Liver (tissue), 8 donors: ENCODE measurements at regions not wholly inside any gene's neighbourhood (a gene's known extent, or its start where the extent isn't known, plus 50 kb on each side); places are given as distances from the start of the nearest gene placed in this dataset.

Experiments used
- DNase-seq: peaks from one replicate; pipeline ENCODE4 v3.0.0-alpha.2; 2017; ENCODE audit warnings: low spot score
- H3K27ac ChIP-seq, 2 donors: one replicate each; pipeline ENCODE4 v1.7.0; 2013; ENCODE audit warnings: inconsistent platforms in 2 of 2, low read length in 2 of 2, control low read depth in 1 of 2, low read depth in 1 of 2, mild to moderate bottlenecking in 1 of 2
- H3K27me3 ChIP-seq, 4 donors: one replicate each; pipeline versions ENCODE4 v1.6.1 to v1.7.0; 2013; ENCODE audit warnings: low read length in 3 of 4, inconsistent platforms in 1 of 4, mild to moderate bottlenecking in 1 of 4, moderate library complexity in 1 of 4; ENCODE audit not compliant: control insufficient read depth in 4 of 4, insufficient read depth in 4 of 4
- H3K36me3 ChIP-seq, 4 donors: one replicate each; pipeline versions ENCODE4 v1.6.1 to v1.7.0; 2013; ENCODE audit warnings: low read length in 3 of 4, mild to moderate bottlenecking in 3 of 4, low read depth in 1 of 4, moderate library complexity in 1 of 4; ENCODE audit not compliant: control insufficient read depth in 4 of 4, insufficient read depth in 3 of 4
- H3K4me1 ChIP-seq, 4 donors: one replicate each; pipeline versions ENCODE4 v1.6.1 to v1.7.0; 2013; ENCODE audit warnings: low read length in 3 of 4, mild to moderate bottlenecking in 3 of 4, moderate library complexity in 1 of 4; ENCODE audit not compliant: control insufficient read depth in 4 of 4, insufficient read depth in 4 of 4
- H3K4me3 ChIP-seq, 3 donors: one replicate each; pipeline versions ENCODE4 v1.6.1 to v1.7.0; 2013; ENCODE audit warnings: low read length in 3 of 3, control low read depth in 1 of 3, low read depth in 1 of 3, mild to moderate bottlenecking in 1 of 3
- H3K9ac ChIP-seq, 2 donors: one replicate each; pipeline ENCODE4 v1.7.0; 2013; ENCODE audit warnings: low read length in 2 of 2, mild to moderate bottlenecking in 2 of 2, moderate library complexity in 2 of 2, control low read depth in 1 of 2, low read depth in 1 of 2
- H3K9me3 ChIP-seq, 4 donors: one replicate each; pipeline versions ENCODE4 v1.6.1 to v1.7.0; 2013; ENCODE audit warnings: low read length in 3 of 4; ENCODE audit not compliant: control insufficient read depth in 4 of 4
- EGR1 ChIP-seq, 2 donors: IDR thresholded peaks; 2 replicates each; pipeline ENCODE4 v1.6.1; 2016 to 2018; ENCODE audit warnings: antibody characterized with exemption in 2 of 2, low read depth in 2 of 2
- FOXA1 ChIP-seq: IDR thresholded peaks from 2 replicates; pipeline ENCODE4 v1.6.1; 2016; ENCODE audit warnings: antibody characterized with exemption
- FOXA2 ChIP-seq: IDR thresholded peaks from 2 replicates; pipeline ENCODE4 v1.6.1; 2016; ENCODE audit warnings: antibody characterized with exemption
- GABPA ChIP-seq, 2 donors: IDR thresholded peaks in 1 of 2; conservative IDR thresholded peaks in 1 of 2; 2 replicates each; pipeline ENCODE4 v1.6.1; 2016; ENCODE audit warnings: antibody characterized with exemption in 2 of 2, mild to moderate bottlenecking in 1 of 2, moderate library complexity in 1 of 2
- HNF4A ChIP-seq, 2 donors: conservative IDR thresholded peaks; 2 replicates each; pipeline ENCODE4 v1.6.1; 2016; ENCODE audit warnings: antibody characterized with exemption in 2 of 2, mild to moderate bottlenecking in 2 of 2
- HNF4G ChIP-seq: IDR thresholded peaks from 2 replicates; pipeline ENCODE4 v1.6.1; 2016; ENCODE audit warnings: antibody characterized with exemption
- JUND ChIP-seq, 2 donors: IDR thresholded peaks; 2 replicates each; pipeline ENCODE4 v1.6.1; 2016; ENCODE audit warnings: antibody characterized with exemption in 2 of 2
- NR2F2 ChIP-seq: IDR thresholded peaks from 2 replicates; pipeline ENCODE4 v1.6.1; 2016; ENCODE audit warnings: antibody characterized with exemption
- RAD21 ChIP-seq, 2 donors: IDR thresholded peaks; 2 replicates each; pipeline ENCODE4 v1.6.1; 2016; ENCODE audit warnings: antibody characterized with exemption in 2 of 2, mild to moderate bottlenecking in 2 of 2
- RXRA ChIP-seq, 2 donors: IDR thresholded peaks; 2 replicates each; pipeline ENCODE4 v1.6.1; 2017 to 2018; ENCODE audit warnings: antibody characterized with exemption in 2 of 2, mild to moderate bottlenecking in 1 of 2
- SP1 ChIP-seq: IDR thresholded peaks from 2 replicates; pipeline ENCODE4 v1.6.1; 2018; ENCODE audit warnings: antibody characterized with exemption, mild to moderate bottlenecking
- TAF1 ChIP-seq: conservative IDR thresholded peaks from 2 replicates; pipeline ENCODE4 v1.6.1; 2016; ENCODE audit warnings: antibody characterized with exemption, mild to moderate bottlenecking
- YY1 ChIP-seq: IDR thresholded peaks from 2 replicates; pipeline ENCODE4 v1.6.1; 2016; ENCODE audit warnings: antibody characterized with exemption, mild to moderate bottlenecking
- WGBS: extraction: QIAGEN DNeasy Blood & Tissue Kit; methylation state at CpG from one replicate; pipeline ENCODE4 v1.1.7; 2013; 5-methylcytosine and 5-hydroxymethylcytosine counted together
- TF ChIP-seq, protein P1 (sequence below): IDR thresholded peaks from 2 replicates; pipeline ENCODE4 v1.6.1; 2016; ENCODE audit warnings: antibody characterized with exemption
- TF ChIP-seq, protein P2 (sequence below): IDR thresholded peaks from 2 replicates; pipeline ENCODE4 v1.6.1; 2016; ENCODE audit warnings: antibody characterized with exemption
- TF ChIP-seq, protein P3 (sequence below): fragments of 150-350 bp; IDR thresholded peaks from 2 replicates; pipeline ENCODE4 v1.5.1; 2017; ENCODE audit warnings: improper control_type of control experiment, low read depth, low read length; ENCODE audit not compliant: missing input control
- TF ChIP-seq, protein P4 (sequence below): IDR thresholded peaks from 2 replicates; pipeline ENCODE4 v1.6.1; 2016; ENCODE audit warnings: antibody characterized with exemption
- TF ChIP-seq, protein P5 (sequence below): IDR thresholded peaks from 2 replicates; pipeline ENCODE4 v1.6.1; 2016; ENCODE audit warnings: antibody characterized with exemption, mild to moderate bottlenecking
- donor health status: healthy.
- donor health status: healthy.
- donor health status: healthy.
- donor health status: healthy.
- donor health status: healthy.

DNA sequence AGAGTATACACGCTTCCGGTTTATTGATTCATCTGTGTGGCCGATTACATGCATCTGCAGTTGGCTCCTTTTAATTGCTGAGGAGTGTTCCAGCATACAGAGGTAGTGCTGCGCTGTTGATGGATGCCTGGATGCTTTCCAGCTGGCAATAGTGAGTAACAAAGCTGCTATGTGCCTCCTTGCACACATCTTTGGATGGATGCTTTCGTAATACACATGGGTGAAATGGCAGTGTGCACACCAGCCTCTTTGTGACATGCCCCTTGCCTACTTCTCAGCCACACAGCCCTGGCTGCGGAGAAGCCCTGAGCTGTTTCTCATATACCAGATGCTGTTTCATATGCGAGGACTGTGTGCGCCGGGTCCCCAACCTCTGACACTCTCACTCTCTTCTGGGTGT lies 151.0 kb downstream of the GADD45G start (continued):
- TF ChIP-seq, protein P1, sequence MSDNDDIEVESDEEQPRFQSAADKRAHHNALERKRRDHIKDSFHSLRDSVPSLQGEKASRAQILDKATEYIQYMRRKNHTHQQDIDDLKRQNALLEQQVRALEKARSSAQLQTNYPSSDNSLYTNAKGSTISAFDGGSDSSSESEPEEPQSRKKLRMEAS: no peak
- TF ChIP-seq, protein P2, sequence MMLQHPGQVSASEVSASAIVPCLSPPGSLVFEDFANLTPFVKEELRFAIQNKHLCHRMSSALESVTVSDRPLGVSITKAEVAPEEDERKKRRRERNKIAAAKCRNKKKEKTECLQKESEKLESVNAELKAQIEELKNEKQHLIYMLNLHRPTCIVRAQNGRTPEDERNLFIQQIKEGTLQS: no peak
- TF ChIP-seq RAD21 (IDR thresholded peaks at IDR 0.05): peak; percentile 9 to 16
- TF ChIP-seq GABPA (IDR thresholded peaks at IDR 0.05 in 1 of 2, conservative IDR thresholded peaks at IDR 0.05 in 1 of 2): no peak
- no peak for TF ChIP-seq SP1

DNA sequence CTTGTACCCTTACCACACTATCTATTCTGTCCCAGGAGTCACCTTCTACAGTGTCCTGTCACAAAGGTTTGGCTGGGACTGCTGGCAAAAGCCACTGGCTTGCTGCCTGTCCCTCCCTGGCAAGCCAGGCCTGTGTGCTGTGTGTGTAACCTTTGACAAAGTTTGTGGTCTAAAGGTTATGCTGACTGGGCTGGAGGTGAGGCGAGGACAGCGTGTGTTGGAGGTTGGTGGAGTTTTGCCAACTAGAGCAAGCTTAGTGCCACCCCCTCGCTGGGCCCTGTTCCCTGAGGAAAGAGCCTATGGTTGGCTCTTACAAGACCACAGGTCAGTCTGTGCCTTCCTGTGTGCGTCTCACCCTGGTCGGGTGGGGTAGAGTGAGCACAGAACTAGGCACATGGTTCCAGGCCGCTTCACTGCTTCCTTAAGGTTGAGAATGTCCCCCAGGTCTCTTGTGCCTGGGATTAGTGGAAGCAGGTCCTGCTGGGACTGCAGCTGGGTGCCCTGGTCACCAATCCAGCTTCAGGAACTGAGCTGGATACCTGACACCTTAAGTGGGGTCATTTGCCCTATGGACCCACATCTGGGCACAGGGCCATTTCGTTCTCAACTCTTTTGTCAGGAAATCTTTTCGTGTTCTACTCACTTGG lies 152.2 kb downstream of the GADD45G start:
- peaks cover 18 to 47% (median 31%) of the 10 kb centered on the region in 4 donors for H3K4me1 ChIP-seq
- H3K27ac ChIP-seq: peak overlapping the region; percentile 48 to 81
- H3K4me3 ChIP-seq: no peak overlapping the region
- TF ChIP-seq, protein P2: peak; percentile 40
- TF ChIP-seq, protein P3, sequence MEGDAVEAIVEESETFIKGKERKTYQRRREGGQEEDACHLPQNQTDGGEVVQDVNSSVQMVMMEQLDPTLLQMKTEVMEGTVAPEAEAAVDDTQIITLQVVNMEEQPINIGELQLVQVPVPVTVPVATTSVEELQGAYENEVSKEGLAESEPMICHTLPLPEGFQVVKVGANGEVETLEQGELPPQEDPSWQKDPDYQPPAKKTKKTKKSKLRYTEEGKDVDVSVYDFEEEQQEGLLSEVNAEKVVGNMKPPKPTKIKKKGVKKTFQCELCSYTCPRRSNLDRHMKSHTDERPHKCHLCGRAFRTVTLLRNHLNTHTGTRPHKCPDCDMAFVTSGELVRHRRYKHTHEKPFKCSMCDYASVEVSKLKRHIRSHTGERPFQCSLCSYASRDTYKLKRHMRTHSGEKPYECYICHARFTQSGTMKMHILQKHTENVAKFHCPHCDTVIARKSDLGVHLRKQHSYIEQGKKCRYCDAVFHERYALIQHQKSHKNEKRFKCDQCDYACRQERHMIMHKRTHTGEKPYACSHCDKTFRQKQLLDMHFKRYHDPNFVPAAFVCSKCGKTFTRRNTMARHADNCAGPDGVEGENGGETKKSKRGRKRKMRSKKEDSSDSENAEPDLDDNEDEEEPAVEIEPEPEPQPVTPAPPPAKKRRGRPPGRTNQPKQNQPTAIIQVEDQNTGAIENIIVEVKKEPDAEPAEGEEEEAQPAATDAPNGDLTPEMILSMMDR: no peak
- peak; percentile 93 for TF ChIP-seq FOXA2
- peak; percentile 60 for TF ChIP-seq YY1
- TF ChIP-seq JUND (IDR thresholded peaks at IDR 0.05): peak; percentile 57 to 87
- TF ChIP-seq FOXA1: peak; percentile 87
- TF ChIP-seq GABPA (IDR thresholded peaks at IDR 0.05 in 1 of 2, conservative IDR thresholded peaks at IDR 0.05 in 1 of 2): peak in 1 of 2 donors; percentile 19
- peak; percentile 88 for TF ChIP-seq NR2F2
- TF ChIP-seq, protein P1: peak; percentile 89
- TF ChIP-seq, protein P4, sequence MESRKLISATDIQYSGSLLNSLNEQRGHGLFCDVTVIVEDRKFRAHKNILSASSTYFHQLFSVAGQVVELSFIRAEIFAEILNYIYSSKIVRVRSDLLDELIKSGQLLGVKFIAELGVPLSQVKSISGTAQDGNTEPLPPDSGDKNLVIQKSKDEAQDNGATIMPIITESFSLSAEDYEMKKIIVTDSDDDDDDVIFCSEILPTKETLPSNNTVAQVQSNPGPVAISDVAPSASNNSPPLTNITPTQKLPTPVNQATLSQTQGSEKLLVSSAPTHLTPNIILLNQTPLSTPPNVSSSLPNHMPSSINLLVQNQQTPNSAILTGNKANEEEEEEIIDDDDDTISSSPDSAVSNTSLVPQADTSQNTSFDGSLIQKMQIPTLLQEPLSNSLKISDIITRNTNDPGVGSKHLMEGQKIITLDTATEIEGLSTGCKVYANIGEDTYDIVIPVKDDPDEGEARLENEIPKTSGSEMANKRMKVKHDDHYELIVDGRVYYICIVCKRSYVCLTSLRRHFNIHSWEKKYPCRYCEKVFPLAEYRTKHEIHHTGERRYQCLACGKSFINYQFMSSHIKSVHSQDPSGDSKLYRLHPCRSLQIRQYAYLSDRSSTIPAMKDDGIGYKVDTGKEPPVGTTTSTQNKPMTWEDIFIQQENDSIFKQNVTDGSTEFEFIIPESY: peak; percentile 80
- peak; percentile 72 to 81 for TF ChIP-seq RAD21 (IDR thresholded peaks at IDR 0.05)
- no peak for TF ChIP-seq TAF1
- peak; percentile 100 for TF ChIP-seq RXRA (IDR thresholded peaks at IDR 0.05)
- TF ChIP-seq SP1: peak; percentile 99
- TF ChIP-seq HNF4G: peak; percentile 62
- peak; percentile 90 to 92 for TF ChIP-seq HNF4A (conservative IDR thresholded peaks at IDR 0.05)
- TF ChIP-seq EGR1 (IDR thresholded peaks at IDR 0.05; ENCODE audit: low read depth in 2 of 2): peak; percentile 59 to 89
- TF ChIP-seq, protein P5, sequence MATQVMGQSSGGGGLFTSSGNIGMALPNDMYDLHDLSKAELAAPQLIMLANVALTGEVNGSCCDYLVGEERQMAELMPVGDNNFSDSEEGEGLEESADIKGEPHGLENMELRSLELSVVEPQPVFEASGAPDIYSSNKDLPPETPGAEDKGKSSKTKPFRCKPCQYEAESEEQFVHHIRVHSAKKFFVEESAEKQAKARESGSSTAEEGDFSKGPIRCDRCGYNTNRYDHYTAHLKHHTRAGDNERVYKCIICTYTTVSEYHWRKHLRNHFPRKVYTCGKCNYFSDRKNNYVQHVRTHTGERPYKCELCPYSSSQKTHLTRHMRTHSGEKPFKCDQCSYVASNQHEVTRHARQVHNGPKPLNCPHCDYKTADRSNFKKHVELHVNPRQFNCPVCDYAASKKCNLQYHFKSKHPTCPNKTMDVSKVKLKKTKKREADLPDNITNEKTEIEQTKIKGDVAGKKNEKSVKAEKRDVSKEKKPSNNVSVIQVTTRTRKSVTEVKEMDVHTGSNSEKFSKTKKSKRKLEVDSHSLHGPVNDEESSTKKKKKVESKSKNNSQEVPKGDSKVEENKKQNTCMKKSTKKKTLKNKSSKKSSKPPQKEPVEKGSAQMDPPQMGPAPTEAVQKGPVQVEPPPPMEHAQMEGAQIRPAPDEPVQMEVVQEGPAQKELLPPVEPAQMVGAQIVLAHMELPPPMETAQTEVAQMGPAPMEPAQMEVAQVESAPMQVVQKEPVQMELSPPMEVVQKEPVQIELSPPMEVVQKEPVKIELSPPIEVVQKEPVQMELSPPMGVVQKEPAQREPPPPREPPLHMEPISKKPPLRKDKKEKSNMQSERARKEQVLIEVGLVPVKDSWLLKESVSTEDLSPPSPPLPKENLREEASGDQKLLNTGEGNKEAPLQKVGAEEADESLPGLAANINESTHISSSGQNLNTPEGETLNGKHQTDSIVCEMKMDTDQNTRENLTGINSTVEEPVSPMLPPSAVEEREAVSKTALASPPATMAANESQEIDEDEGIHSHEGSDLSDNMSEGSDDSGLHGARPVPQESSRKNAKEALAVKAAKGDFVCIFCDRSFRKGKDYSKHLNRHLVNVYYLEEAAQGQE: peak; percentile 70
- 32% methylated on average over 8 of the region's 8 CpGs for WGBS
- peak; percentile 55 for DNase-seq
- no peaks in the 10 kb centered on the region for H3K36me3 ChIP-seq
- no peaks in the 10 kb centered on the region for H3K27me3 ChIP-seq
- H3K9ac ChIP-seq: no peak overlapping the region
- H3K9me3 ChIP-seq: no peaks in the 10 kb centered on the region
